Type B pancreatic cell (in vitro differentiated cells): ENCODE measurements at regions not wholly inside any gene's neighbourhood (a gene's known extent, or its start where the extent isn't known, plus 50 kb on each side); places are given as distances from the start of the nearest gene placed in this dataset.

Experiments used
- DNase-seq: peaks from one replicate; pipeline ENCODE4 v3.0.0; 2021; ENCODE audit warnings: mixed read lengths; ENCODE audit not compliant: unreplicated experiment; ENCODE audit errors: extremely low spot score
- H3K27ac Mint-ChIP-seq: 2 replicates; pipeline ENCODE4 v1.8.0; 2021; ENCODE audit warnings: mild to moderate bottlenecking, mixed read lengths
- H3K27me3 Mint-ChIP-seq: 2 replicates; pipeline ENCODE4 v1.8.0; 2021; ENCODE audit warnings: mixed read lengths
- H3K36me3 Mint-ChIP-seq: 2 replicates; pipeline ENCODE4 v1.8.0; 2021; ENCODE audit warnings: mixed read lengths
- H3K4me1 Mint-ChIP-seq: one replicate; pipeline ENCODE4 v1.8.0; 2021; ENCODE audit warnings: mixed read lengths; ENCODE audit not compliant: unreplicated experiment
- H3K4me3 Mint-ChIP-seq: 2 replicates; pipeline ENCODE4 v1.8.0; 2021; ENCODE audit warnings: mild to moderate bottlenecking, mixed read lengths
- H3K9me3 Mint-ChIP-seq: 2 replicates; pipeline ENCODE4 v1.8.0; 2021; ENCODE audit warnings: mixed read lengths
- CTCF ChIP-seq: fragments of 200-600 bp; sonication (generic); conservative IDR thresholded peaks from 2 replicates; pipeline ENCODE4 v1.5.0; 2021; ENCODE audit warnings: antibody characterized with exemption, mild to moderate bottlenecking

- no peak overlapping the region for H3K4me3 Mint-ChIP-seq
- H3K4me1 Mint-ChIP-seq, result no peaks in the 10 kb centered on the region
- H3K36me3 Mint-ChIP-seq, result no peaks in the 10 kb centered on the region
- no peak overlapping the region for H3K27ac Mint-ChIP-seq
- no peak for DNase-seq
- TF ChIP-seq CTCF, result no peak
- peaks cover 6% of the 10 kb centered on the region for H3K27me3 Mint-ChIP-seq
- H3K9me3 Mint-ChIP-seq, result no peaks in the 10 kb centered on the region
Measured at GRCh38 chr10:126732308-126732707, 61.8 kb upstream of the C10orf90 start.

GRCh38 chr10:126732868-126733267, 62.4 kb upstream of the C10orf90 start:
- Mint-ChIP-seq H3K36me3 (no peaks in the 10 kb centered on the region), H3K4me3 (no peak overlapping the region), H3K27ac (no peak overlapping the region), H3K4me1 (no peaks in the 10 kb centered on the region), H3K27me3 (peaks cover 6% of the 10 kb centered on the region), H3K9me3 (no peaks in the 10 kb centered on the region)
- no peak for TF ChIP-seq CTCF
- DNase-seq, result no peak

- Mint-ChIP-seq H3K9me3 (no peaks in the 10 kb centered on the region), H3K4me3 (no peak overlapping the region), H3K27ac (no peak overlapping the region), H3K36me3 (no peaks in the 10 kb centered on the region), H3K4me1 (no peaks in the 10 kb centered on the region), H3K27me3 (peaks cover 6% of the 10 kb centered on the region)
- TF ChIP-seq CTCF, result no peak
- no peak for DNase-seq
Measured at GRCh38 chr10:126734015-126734414, 63.5 kb upstream of the C10orf90 start.

- DNase-seq, result no peak
- Mint-ChIP-seq H3K4me1 (no peaks in the 10 kb centered on the region), H3K27ac (no peak overlapping the region), H3K27me3 (peaks cover 6% of the 10 kb centered on the region), H3K9me3 (no peaks in the 10 kb centered on the region), H3K4me3 (no peak overlapping the region), H3K36me3 (no peaks in the 10 kb centered on the region)
- no peak for TF ChIP-seq CTCF
Measured at GRCh38 chr10:126734967-126735366, 64.5 kb upstream of the C10orf90 start.

GRCh38 chr10:126736142-126736541, 65.6 kb upstream of the C10orf90 start:
- no peak for DNase-seq
- H3K9me3 Mint-ChIP-seq, result no peaks in the 10 kb centered on the region
- H3K4me3 Mint-ChIP-seq, result no peak overlapping the region
- H3K27me3 Mint-ChIP-seq, result peaks cover 7% of the 10 kb centered on the region
- H3K27ac Mint-ChIP-seq, result no peak overlapping the region
- no peak for TF ChIP-seq CTCF
- no peaks in the 10 kb centered on the region for H3K4me1 Mint-ChIP-seq
- no peaks in the 10 kb centered on the region for H3K36me3 Mint-ChIP-seq

GRCh38 chr10:126736727-126737126, 66.2 kb upstream of the C10orf90 start:
- no peaks in the 10 kb centered on the region for H3K36me3 Mint-ChIP-seq
- no peaks in the 10 kb centered on the region for H3K9me3 Mint-ChIP-seq
- H3K4me3 Mint-ChIP-seq, result no peak overlapping the region
- no peak for TF ChIP-seq CTCF
- H3K27ac Mint-ChIP-seq, result no peak overlapping the region
- no peaks in the 10 kb centered on the region for H3K4me1 Mint-ChIP-seq
- H3K27me3 Mint-ChIP-seq, result peaks cover 3% of the 10 kb centered on the region
- DNase-seq, result no peak
